Astrocyte of the spinal cord (primary cell): ENCODE measurements at regions not wholly inside any gene's neighbourhood (a gene's known extent, or its start where the extent isn't known, plus 50 kb on each side); places are given as distances from the start of the nearest gene placed in this dataset.

ENCODE experiments used
- DNase-seq: peaks from one replicate; pipeline ENCODE4 v3.0.0; 2011; ENCODE audit warnings: low read depth, low spot score
- H3K4me3 ChIP-seq: 2 replicates; pipeline ENCODE4 v1.5.1; 2011; ENCODE audit warnings: low read depth, mild to moderate bottlenecking, low read length, moderate library complexity
- in situ Hi-C: cut with HindIII; loops from 2 replicates; pipeline ENCODE4 v1.10.0; 2017; ENCODE audit warnings: low sequenced_read_pairs
- TF ChIP-seq, protein P1 (sequence below): IDR thresholded peaks from 2 replicates; pipeline ENCODE4 v1.5.1; 2012; ENCODE audit warnings: low read depth, mild to moderate bottlenecking, low read length, inconsistent platforms

DNA sequence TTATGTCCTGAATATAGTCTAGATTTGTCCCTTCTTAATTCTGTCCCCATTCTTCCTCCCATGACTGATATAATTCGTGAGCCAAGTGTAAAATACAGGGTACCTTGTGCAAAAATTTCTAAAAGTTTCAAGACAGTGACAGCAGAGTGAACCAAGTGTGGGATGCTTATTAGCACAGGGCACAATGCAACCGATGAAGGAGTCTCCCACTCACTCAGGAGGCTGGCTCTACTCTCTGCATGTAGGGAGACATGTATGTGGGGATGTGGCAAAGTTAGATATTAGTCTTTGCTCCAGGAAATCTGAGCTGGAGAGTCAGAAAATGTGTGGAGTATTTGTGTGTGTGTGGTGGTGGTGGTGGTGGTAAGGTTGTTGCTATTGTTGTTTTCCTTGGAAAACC, 305.9 kb downstream of the CHL1 start:
- in situ Hi-C loops, result no loop called here
- DNase-seq, result no peak
- TF ChIP-seq, protein P1, sequence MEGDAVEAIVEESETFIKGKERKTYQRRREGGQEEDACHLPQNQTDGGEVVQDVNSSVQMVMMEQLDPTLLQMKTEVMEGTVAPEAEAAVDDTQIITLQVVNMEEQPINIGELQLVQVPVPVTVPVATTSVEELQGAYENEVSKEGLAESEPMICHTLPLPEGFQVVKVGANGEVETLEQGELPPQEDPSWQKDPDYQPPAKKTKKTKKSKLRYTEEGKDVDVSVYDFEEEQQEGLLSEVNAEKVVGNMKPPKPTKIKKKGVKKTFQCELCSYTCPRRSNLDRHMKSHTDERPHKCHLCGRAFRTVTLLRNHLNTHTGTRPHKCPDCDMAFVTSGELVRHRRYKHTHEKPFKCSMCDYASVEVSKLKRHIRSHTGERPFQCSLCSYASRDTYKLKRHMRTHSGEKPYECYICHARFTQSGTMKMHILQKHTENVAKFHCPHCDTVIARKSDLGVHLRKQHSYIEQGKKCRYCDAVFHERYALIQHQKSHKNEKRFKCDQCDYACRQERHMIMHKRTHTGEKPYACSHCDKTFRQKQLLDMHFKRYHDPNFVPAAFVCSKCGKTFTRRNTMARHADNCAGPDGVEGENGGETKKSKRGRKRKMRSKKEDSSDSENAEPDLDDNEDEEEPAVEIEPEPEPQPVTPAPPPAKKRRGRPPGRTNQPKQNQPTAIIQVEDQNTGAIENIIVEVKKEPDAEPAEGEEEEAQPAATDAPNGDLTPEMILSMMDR, result no peak
- no peak overlapping the region for H3K4me3 ChIP-seq

DNA sequence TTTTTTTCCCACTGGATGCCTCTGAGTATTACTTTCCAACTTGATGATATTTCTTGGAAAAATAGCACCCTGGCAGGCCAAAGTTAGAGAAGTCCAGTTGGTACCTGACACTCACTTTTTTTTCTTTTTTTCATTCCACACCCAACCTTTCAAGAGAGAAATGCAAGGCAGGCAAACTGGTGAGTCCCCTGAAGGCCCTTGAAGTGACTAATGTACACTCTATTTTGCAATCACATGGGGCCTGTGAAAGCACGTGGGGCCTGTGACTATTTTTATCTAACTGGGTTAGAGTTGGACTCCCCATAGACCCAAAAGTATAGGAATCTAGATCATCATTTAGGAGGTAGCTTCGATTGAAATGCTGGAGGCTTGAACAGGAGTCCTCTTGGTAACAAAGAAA, 316.7 kb downstream of the CHL1 start:
- TF ChIP-seq, protein P1, result no peak
- DNase-seq, result no peak
- no peak overlapping the region for H3K4me3 ChIP-seq
- in situ Hi-C loops, result no loop called here

DNA sequence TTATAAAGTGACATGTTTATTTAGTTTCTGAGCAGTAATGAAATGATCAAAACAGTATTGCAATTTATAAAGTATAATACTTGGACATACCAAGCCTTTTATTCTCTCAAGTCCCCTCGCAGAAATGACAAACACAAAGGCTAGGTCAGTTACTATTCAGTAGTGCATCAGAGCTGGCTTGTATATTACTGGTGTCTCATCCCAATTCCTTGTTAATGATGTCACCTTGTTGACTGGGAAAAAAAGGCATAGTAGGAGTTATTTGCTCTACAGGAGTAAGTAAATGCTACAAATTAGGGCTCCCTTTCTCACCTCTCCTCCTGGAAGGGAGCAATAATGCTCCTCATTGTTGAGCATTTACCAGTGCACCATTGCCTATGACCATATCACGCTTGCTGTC, 317.6 kb downstream of the CHL1 start:
- no peak for DNase-seq
- H3K4me3 ChIP-seq, result no peak overlapping the region
- TF ChIP-seq, protein P1, result no peak
- in situ Hi-C loops, result no loop called here

DNA sequence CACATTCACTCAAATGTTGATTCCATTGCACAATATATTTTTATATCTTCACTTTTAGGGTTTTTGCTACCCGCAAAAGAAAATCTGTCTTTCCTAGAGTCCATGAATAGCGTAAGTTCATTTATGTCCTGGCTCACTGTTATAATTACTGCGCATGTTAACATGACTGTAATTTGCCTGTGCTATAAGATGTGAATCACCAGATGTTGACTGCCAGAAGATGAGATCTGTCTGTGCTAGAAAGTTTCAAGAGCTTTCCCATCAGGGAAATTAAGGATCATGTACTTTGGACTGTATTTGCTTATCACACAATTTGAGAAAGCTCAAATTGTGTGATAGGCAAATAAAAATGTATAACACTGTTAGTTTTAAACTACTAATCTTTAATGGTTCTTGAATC, 322.5 kb downstream of the CHL1 start:
- TF ChIP-seq, protein P1, result no peak
- in situ Hi-C loops, result no loop called here
- no peak for DNase-seq
- H3K4me3 ChIP-seq, result no peak overlapping the region

DNA sequence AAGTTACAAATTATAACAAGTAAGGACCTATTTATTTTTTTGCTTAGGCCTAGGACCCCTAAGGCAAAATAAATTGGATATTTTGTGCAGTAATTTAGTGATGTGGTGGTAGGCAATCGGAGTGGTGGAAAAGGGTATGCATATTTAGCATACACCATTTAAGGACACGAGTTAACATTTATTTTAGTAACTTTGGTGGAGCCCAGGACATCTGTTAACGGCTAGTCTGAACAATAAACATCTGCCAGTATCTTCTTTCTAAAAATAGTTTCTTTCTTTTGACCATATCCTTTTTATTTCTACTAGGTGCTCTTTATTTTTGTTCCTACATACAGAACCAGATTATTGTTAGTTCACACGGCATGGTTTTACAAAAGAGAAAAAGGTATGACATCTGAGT, 326.3 kb downstream of the CHL1 start:
- in situ Hi-C loops, result no loop called here
- no peak for DNase-seq
- no peak overlapping the region for H3K4me3 ChIP-seq
- TF ChIP-seq, protein P1, result no peak

DNA sequence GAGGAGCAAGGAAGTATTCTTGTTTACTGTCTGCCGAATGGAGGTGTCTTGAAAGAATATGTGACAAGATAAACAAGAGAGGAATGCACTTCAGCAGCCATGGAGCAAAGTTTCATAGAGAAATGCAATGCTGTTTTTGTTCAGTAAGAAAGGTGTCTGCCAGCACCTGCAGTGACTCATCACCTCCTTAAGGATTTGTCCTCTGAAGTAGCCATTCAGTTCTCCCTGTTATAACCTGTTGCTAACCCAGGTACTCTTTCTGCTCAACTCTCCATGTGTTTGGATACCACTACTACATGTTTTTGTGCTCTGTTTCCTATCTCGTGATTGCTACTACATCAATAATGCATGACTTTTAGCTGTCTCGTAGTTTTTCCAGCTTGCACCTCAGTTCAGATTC, 328.9 kb downstream of the CHL1 start:
- in situ Hi-C loops, result no loop called here
- no peak overlapping the region for H3K4me3 ChIP-seq
- TF ChIP-seq, protein P1, result no peak
- DNase-seq, result no peak
